ENCODE measurements at regions not wholly inside any gene's neighbourhood (a gene's known extent, or its start where the extent isn't known, plus 50 kb on each side); places are given as distances from the start of the nearest gene placed in this dataset.

- Histone ChIP-seq H3K9ac (ENCODE audit: low read length) (no peak overlapping the region), H3K4me3 (ENCODE audit: low read length) (no peak overlapping the region), H3K27me3 (ENCODE audit: low read depth, low read length) (no peaks in the 10 kb centered on the region), H2AFZ (ENCODE audit: low read depth, low read length) (no peak overlapping the region), H3K27ac (ENCODE audit: low read length) (no peak overlapping the region), H4K20me1 (ENCODE audit: insufficient read depth, low read length) (no peaks in the 10 kb centered on the region), H3K79me2 (ENCODE audit: low read length) (no peaks in the 10 kb centered on the region), H3K4me2 (ENCODE audit: low read length) (no peak overlapping the region), H3K36me3 (replicated peaks; ENCODE audit: low read depth, low read length) (no peaks in the 10 kb centered on the region), H3K4me1 (ENCODE audit: low read length) (no peaks in the 10 kb centered on the region), H3K9me3 (ENCODE audit: insufficient read depth, low read length) (no peaks in the 10 kb centered on the region)
- TF ChIP-seq EZH2phosphoT487 (IDR thresholded peaks at IDR 0.05; ENCODE audit: low read depth) (no peak), CTCF (IDR thresholded peaks at IDR 0.05; ENCODE audit: low read depth, low read length) (no peak)
Observed at GRCh38 chr10:60705376-60705775, 72.9 kb upstream of the CDK1 start.

- no peak overlapping the region for H3K27ac ChIP-seq (ENCODE audit: low read length)
- H2AFZ ChIP-seq (ENCODE audit: low read depth, low read length): no peak overlapping the region
- H3K4me3 ChIP-seq (ENCODE audit: low read length): no peak overlapping the region
Observed at GRCh38 chr10:60704471-60704870, 73.8 kb upstream of the CDK1 start.

GRCh38 chr10:60703266-60704041 lies 74.8 kb upstream of the CDK1 start:
- Histone ChIP-seq H3K4me3 (ENCODE audit: low read length) (no peak overlapping the region), H3K27me3 (ENCODE audit: low read depth, low read length) (no peaks in the 10 kb centered on the region), H3K27ac (ENCODE audit: low read length) (no peak overlapping the region), H3K79me2 (ENCODE audit: low read length) (no peaks in the 10 kb centered on the region), H3K36me3 (replicated peaks; ENCODE audit: low read depth, low read length) (no peaks in the 10 kb centered on the region), H3K4me1 (ENCODE audit: low read length) (no peaks in the 10 kb centered on the region), H3K9ac (ENCODE audit: low read length) (no peak overlapping the region), H4K20me1 (ENCODE audit: insufficient read depth, low read length) (no peaks in the 10 kb centered on the region), H3K4me2 (ENCODE audit: low read length) (no peak overlapping the region), H3K9me3 (ENCODE audit: insufficient read depth, low read length) (no peaks in the 10 kb centered on the region), H2AFZ (ENCODE audit: low read depth, low read length) (no peak overlapping the region)
- TF ChIP-seq CTCF (IDR thresholded peaks at IDR 0.05; ENCODE audit: low read depth, low read length) (no peak), EZH2phosphoT487 (IDR thresholded peaks at IDR 0.05; ENCODE audit: low read depth) (no peak)

More at GRCh38 chr10:60704471-60704870, 73.8 kb upstream of the CDK1 start:
- Histone ChIP-seq H3K79me2 (ENCODE audit: low read length) (no peaks in the 10 kb centered on the region), H4K20me1 (ENCODE audit: insufficient read depth, low read length) (no peaks in the 10 kb centered on the region), H3K9me3 (ENCODE audit: insufficient read depth, low read length) (no peaks in the 10 kb centered on the region), H3K27me3 (ENCODE audit: low read depth, low read length) (no peaks in the 10 kb centered on the region), H3K4me1 (ENCODE audit: low read length) (no peaks in the 10 kb centered on the region), H3K9ac (ENCODE audit: low read length) (no peak overlapping the region), H3K36me3 (replicated peaks; ENCODE audit: low read depth, low read length) (no peaks in the 10 kb centered on the region), H3K4me2 (ENCODE audit: low read length) (no peak overlapping the region)
- TF ChIP-seq EZH2phosphoT487 (IDR thresholded peaks at IDR 0.05; ENCODE audit: low read depth) (no peak), CTCF (IDR thresholded peaks at IDR 0.05; ENCODE audit: low read depth, low read length) (no peak)

- TF ChIP-seq CTCF (IDR thresholded peaks at IDR 0.05; ENCODE audit: low read depth, low read length): no peak
- no peak for TF ChIP-seq EZH2phosphoT487 (IDR thresholded peaks at IDR 0.05; ENCODE audit: low read depth)
- H3K27ac ChIP-seq (ENCODE audit: low read length): no peak overlapping the region
- no peak overlapping the region for H2AFZ ChIP-seq (ENCODE audit: low read depth, low read length)
- no peak overlapping the region for H3K4me2 ChIP-seq (ENCODE audit: low read length)
- H3K9me3 ChIP-seq (ENCODE audit: insufficient read depth, low read length): no peaks in the 10 kb centered on the region
- H3K4me3 ChIP-seq (ENCODE audit: low read length): no peak overlapping the region
- H3K9ac ChIP-seq (ENCODE audit: low read length): no peak overlapping the region
- no peaks in the 10 kb centered on the region for H3K79me2 ChIP-seq (ENCODE audit: low read length)
- H4K20me1 ChIP-seq (ENCODE audit: insufficient read depth, low read length): no peaks in the 10 kb centered on the region
- no peaks in the 10 kb centered on the region for H3K36me3 ChIP-seq (replicated peaks; ENCODE audit: low read depth, low read length)
- no peaks in the 10 kb centered on the region for H3K4me1 ChIP-seq (ENCODE audit: low read length)
- H3K27me3 ChIP-seq (ENCODE audit: low read depth, low read length): no peaks in the 10 kb centered on the region
Observed at GRCh38 chr10:60687679-60688078, 90.6 kb upstream of the CDK1 start.
